NCI-H226 (cell line): ENCODE measurements at regions not wholly inside any gene's neighbourhood (a gene's known extent, or its start where the extent isn't known, plus 50 kb on each side); places are given as distances from the start of the nearest gene placed in this dataset.

Source experiments
- DNase-seq: peaks from one replicate; pipeline ENCODE4 v3.0.0-alpha.2; 2015

GRCh38 chr1:209249785-209250440 is 333.6 kb upstream of the CAMK1G start:
- DNase-seq, result no peak

GRCh38 chr1:209250861-209251636 is 332.5 kb upstream of the CAMK1G start:
- peak; percentile 3 for DNase-seq

GRCh38 chr1:209256766-209257350 is 326.7 kb upstream of the CAMK1G start:
- DNase-seq, result no peak

GRCh38 chr1:209257454-209257853 is 326.1 kb upstream of the CAMK1G start:
- no peak for DNase-seq

- DNase-seq, result peak; percentile 77
Measured at GRCh38 chr1:209260136-209260535, 323.4 kb upstream of the CAMK1G start.

- DNase-seq, result peak; percentile 24
Measured at GRCh38 chr1:209262631-209263030, 320.9 kb upstream of the CAMK1G start.

- no peak for DNase-seq
Measured at GRCh38 chr1:209265301-209265700, 318.2 kb upstream of the CAMK1G start.

GRCh38 chr1:209266590-209267205 is 316.8 kb upstream of the CAMK1G start:
- peak; percentile 51 for DNase-seq

- DNase-seq, result no peak
Measured at GRCh38 chr1:209267968-209268367, 315.5 kb upstream of the CAMK1G start.

GRCh38 chr1:209268479-209268878 is 315.0 kb upstream of the CAMK1G start:
- no peak for DNase-seq

- no peak for DNase-seq
Measured at GRCh38 chr1:209276321-209276720, 307.2 kb upstream of the CAMK1G start.

GRCh38 chr1:209277662-209278061 is 305.9 kb upstream of the CAMK1G start:
- DNase-seq, result no peak

GRCh38 chr1:209291715-209292114 is 291.8 kb upstream of the CAMK1G start:
- peak; percentile 55 for DNase-seq

GRCh38 chr1:209302779-209303568 is 280.5 kb upstream of the CAMK1G start:
- no peak for DNase-seq

GRCh38 chr1:209304166-209304565 is 279.3 kb upstream of the CAMK1G start:
- no peak for DNase-seq

- DNase-seq, result no peak
Measured at GRCh38 chr1:209305221-209305954, 278.1 kb upstream of the CAMK1G start.

GRCh38 chr1:209307846-209308245 is 275.7 kb upstream of the CAMK1G start:
- no peak for DNase-seq

GRCh38 chr1:209309198-209309597 is 274.3 kb upstream of the CAMK1G start:
- DNase-seq, result no peak

GRCh38 chr1:209311770-209312169 is 271.7 kb upstream of the CAMK1G start:
- DNase-seq, result no peak

- DNase-seq, result no peak
Measured at GRCh38 chr1:209316929-209317328, 266.6 kb upstream of the CAMK1G start.

- DNase-seq, result peak; percentile 50
Measured at GRCh38 chr1:209318181-209319056, 265.1 kb upstream of the CAMK1G start.
